ENCODE measurements at regions not wholly inside any gene's neighbourhood (a gene's known extent, or its start where the extent isn't known, plus 50 kb on each side); places are given as distances from the start of the nearest gene placed in this dataset.

DNA sequence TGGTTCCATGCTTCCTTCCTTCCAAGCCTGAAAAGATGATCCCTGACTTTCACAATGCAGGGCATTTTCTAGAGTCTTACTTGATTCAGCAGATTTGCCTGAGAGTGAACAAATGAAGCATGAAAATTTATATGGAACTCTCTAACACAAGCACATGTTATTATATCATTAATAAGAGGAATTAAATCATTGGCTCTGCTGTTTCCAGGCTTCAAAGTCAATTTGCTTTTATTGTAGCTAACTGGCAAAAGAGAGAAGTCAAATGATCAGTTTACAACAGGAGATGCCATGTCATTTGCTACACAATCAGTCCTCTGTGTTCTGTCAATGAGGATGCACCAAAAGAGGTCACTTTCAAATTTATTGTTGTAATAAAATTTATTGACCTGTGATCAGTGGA lies 101.5 kb upstream of the UGT8 start:
- no peaks in the 10 kb centered on the region for H3K27me3 ChIP-seq
- H3K9me3 ChIP-seq = no peaks in the 10 kb centered on the region
- H3K4me1 ChIP-seq = no peaks in the 10 kb centered on the region
- no peak overlapping the region for H3K27ac ChIP-seq
- intact Hi-C loops (cut with DNase I; ENCODE audit: low total_unique reads) = no loop called here
- H3K4me3 ChIP-seq = no peak overlapping the region
- no peak for DNase-seq
- H3K36me3 ChIP-seq = no peaks in the 10 kb centered on the region
- TF ChIP-seq, protein P1, sequence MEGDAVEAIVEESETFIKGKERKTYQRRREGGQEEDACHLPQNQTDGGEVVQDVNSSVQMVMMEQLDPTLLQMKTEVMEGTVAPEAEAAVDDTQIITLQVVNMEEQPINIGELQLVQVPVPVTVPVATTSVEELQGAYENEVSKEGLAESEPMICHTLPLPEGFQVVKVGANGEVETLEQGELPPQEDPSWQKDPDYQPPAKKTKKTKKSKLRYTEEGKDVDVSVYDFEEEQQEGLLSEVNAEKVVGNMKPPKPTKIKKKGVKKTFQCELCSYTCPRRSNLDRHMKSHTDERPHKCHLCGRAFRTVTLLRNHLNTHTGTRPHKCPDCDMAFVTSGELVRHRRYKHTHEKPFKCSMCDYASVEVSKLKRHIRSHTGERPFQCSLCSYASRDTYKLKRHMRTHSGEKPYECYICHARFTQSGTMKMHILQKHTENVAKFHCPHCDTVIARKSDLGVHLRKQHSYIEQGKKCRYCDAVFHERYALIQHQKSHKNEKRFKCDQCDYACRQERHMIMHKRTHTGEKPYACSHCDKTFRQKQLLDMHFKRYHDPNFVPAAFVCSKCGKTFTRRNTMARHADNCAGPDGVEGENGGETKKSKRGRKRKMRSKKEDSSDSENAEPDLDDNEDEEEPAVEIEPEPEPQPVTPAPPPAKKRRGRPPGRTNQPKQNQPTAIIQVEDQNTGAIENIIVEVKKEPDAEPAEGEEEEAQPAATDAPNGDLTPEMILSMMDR (IDR thresholded peaks at IDR 0.05) = no peak

DNA sequence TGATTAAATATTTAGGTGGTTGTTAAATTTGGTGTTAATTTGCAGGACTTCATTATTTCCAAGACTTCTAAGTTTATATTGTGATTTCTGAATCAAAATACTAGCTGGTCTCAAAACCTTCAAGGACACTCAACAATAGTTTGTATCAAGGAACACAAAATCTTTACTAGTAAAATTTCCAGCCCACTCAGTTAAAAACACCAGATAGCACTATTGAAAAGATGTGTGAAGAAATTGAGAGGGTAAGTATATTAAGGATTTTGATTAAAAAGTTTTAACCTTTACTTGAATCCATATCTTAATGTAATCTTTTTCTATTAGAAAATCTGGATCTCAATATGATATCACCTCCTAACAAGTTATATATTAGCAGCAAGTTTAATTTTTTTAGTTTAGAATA lies 89.3 kb upstream of the UGT8 start:
- no peaks in the 10 kb centered on the region for H3K36me3 ChIP-seq
- no peaks in the 10 kb centered on the region for H3K4me1 ChIP-seq
- intact Hi-C loops (cut with DNase I; ENCODE audit: low total_unique reads) = no loop called here
- H3K27ac ChIP-seq = no peak overlapping the region
- no peaks in the 10 kb centered on the region for H3K9me3 ChIP-seq
- TF ChIP-seq, protein P1 (IDR thresholded peaks at IDR 0.05) = no peak
- H3K27me3 ChIP-seq = no peaks in the 10 kb centered on the region
- H3K4me3 ChIP-seq = no peak overlapping the region
- no peak for DNase-seq

DNA sequence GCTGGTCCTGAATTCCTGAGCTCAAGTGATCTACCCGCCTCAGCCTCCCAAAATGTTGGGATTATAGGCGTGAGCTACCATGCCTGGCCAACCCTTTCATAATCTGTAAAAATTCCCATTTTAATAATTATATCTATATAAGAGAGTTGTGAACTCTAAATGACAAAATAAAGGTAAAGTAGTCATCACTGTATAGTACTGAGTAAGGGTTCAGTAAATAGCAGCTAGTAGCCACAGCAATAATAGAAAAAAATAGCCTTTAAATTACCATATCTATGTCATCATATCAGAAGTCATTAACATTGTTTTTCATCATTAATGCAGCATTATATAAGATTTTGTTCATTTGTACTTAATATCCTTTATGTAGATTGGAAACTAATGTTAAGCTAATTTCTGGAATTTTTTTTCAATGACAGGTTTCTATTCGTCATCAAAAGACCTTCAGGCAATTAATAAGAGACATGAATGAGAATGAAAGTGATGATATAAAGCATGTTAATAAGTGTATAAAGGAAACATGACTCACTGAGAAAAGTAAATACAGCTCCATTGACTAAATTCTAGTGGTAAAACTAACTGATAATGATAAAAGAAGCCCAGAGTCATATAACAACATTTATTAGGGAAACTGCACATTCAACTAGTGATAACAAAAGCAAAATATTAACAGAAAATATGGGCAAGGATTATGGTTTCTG lies 85.9 kb upstream of the UGT8 start:
- DNase-seq = no peak
- Histone ChIP-seq H3K9me3 (no peaks in the 10 kb centered on the region), H3K4me3 (no peak overlapping the region), H3K27me3 (no peaks in the 10 kb centered on the region), H3K27ac (no peak overlapping the region), H3K4me1 (no peaks in the 10 kb centered on the region), H3K36me3 (no peaks in the 10 kb centered on the region)
- TF ChIP-seq, protein P1 (IDR thresholded peaks at IDR 0.05) = no peak
- intact Hi-C loops (cut with DNase I; ENCODE audit: low total_unique reads) = no loop called here

DNA sequence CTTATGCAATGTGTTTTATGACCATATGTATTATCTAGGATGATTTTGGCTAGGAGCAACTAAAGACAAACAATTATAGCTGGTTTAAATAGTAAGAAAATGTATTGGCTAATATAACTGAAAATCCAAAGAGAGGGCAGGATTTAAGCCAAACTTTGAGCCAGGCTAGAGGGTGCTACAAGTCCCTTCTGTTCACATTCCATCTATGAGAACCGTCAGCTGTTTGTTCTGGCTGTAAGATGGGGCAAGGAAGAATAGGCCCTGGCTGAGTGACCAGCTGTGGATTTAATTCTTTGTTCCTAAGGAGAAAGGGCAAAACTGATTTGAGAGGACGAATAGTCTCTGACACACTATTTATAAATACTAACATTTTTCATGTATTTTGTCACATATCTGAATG lies 79.2 kb upstream of the UGT8 start:
- DNase-seq = no peak
- no peaks in the 10 kb centered on the region for H3K36me3 ChIP-seq
- no peak overlapping the region for H3K27ac ChIP-seq
- no peaks in the 10 kb centered on the region for H3K4me1 ChIP-seq
- TF ChIP-seq, protein P1 (IDR thresholded peaks at IDR 0.05) = no peak
- H3K27me3 ChIP-seq = no peaks in the 10 kb centered on the region
- no peak overlapping the region for H3K4me3 ChIP-seq
- no peaks in the 10 kb centered on the region for H3K9me3 ChIP-seq
- intact Hi-C loops (cut with DNase I; ENCODE audit: low total_unique reads) = no loop called here

DNA sequence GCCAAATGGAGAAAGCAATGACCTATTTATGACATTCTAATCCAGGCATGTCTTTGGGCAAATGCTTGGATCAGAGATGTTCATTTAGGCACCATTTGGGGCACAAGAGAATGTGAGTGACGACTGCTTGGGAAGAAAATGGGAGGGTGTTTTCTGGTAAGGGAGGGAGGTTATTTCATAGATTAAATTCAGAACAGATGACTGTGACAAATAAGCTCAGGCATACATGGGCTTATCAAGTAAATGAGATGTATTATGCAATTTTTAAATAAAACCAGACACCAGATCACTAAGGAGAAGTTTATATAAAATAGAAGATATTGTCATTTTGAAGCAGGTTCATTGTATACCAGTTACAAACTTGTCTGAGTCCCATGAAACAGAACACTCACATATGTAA lies 71.4 kb upstream of the UGT8 start:
- no peak overlapping the region for H3K27ac ChIP-seq
- H3K27me3 ChIP-seq = no peaks in the 10 kb centered on the region
- TF ChIP-seq, protein P1 (IDR thresholded peaks at IDR 0.05) = no peak
- no peaks in the 10 kb centered on the region for H3K4me1 ChIP-seq
- H3K36me3 ChIP-seq = no peaks in the 10 kb centered on the region
- H3K9me3 ChIP-seq = no peaks in the 10 kb centered on the region
- no peak for DNase-seq
- H3K4me3 ChIP-seq = no peak overlapping the region
- intact Hi-C loops (cut with DNase I; ENCODE audit: low total_unique reads) = no loop called here

DNA sequence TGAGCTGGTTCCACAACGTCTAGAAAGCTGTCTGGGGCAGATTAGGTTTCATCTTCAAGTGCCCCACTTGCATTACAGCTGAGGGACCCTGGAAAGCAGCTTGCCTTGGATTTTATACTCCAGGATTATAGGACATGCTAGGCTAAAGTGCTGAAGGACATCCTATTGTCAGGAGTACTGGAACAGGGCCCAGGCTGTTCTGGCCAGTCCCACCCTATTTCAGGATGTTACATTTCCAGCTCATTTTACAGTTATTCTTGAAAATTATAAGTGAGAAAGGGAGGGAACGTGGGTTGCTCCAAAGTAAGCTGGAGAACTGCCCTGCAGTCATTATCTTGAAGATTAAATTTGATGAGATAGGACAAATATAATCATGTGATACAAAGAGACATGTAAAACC lies 71.0 kb upstream of the UGT8 start:
- no peak for DNase-seq
- H3K27me3 ChIP-seq = no peaks in the 10 kb centered on the region
- no peaks in the 10 kb centered on the region for H3K4me1 ChIP-seq
- no peak overlapping the region for H3K27ac ChIP-seq
- H3K36me3 ChIP-seq = no peaks in the 10 kb centered on the region
- H3K9me3 ChIP-seq = no peaks in the 10 kb centered on the region
- intact Hi-C loops (cut with DNase I; ENCODE audit: low total_unique reads) = no loop called here
- TF ChIP-seq, protein P1 (IDR thresholded peaks at IDR 0.05) = no peak
- H3K4me3 ChIP-seq = no peak overlapping the region

All from tibial artery (tissue), 4 donors.